SK-N-SH (cell line): ENCODE measurements at regions not wholly inside any gene's neighbourhood (a gene's known extent, or its start where the extent isn't known, plus 50 kb on each side); places are given as distances from the start of the nearest gene placed in this dataset.

Experiments used
- CTCF ChIP-seq: fragments of 200-600 bp; sonication (generic); IDR thresholded peaks from 2 replicates; pipeline ENCODE4 v1.6.1; 2017; ENCODE audit warnings: antibody characterized with exemption, mild to moderate bottlenecking, moderate library complexity
- FOXJ3 ChIP-seq: sonication (generic); formaldehyde crosslinking; IDR thresholded peaks from 2 replicates; pipeline ENCODE4 v1.5.1; 2020; ENCODE audit warnings: mild to moderate bottlenecking, missing genetic modification reagents
- GABPA ChIP-seq: IDR thresholded peaks from 2 replicates; pipeline ENCODE4 v1.4.0; 2012; ENCODE audit warnings: low read depth, mild to moderate bottlenecking
- MAX ChIP-seq: IDR thresholded peaks from 2 replicates; pipeline ENCODE4 v1.4.0; 2012; ENCODE audit warnings: low read depth
- MXI1 ChIP-seq: IDR thresholded peaks from 2 replicates; pipeline ENCODE4 v1.6.1; 2012; ENCODE audit warnings: mild to moderate bottlenecking, low read depth, low read length, improper control_type of control experiment
- RFX5 ChIP-seq: IDR thresholded peaks from 2 replicates; pipeline ENCODE4 v1.6.1; 2012; ENCODE audit warnings: mild to moderate bottlenecking, improper control_type of control experiment, low read length
- USF2 ChIP-seq: fragments of 150-350 bp; IDR thresholded peaks from 2 replicates; pipeline ENCODE4 v1.6.1; 2017; ENCODE audit warnings: antibody characterized with exemption, low read length, low read depth, borderline replicate concordance
- YY1 ChIP-seq: IDR thresholded peaks from 2 replicates; pipeline ENCODE4 v1.4.0; 2012; ENCODE audit warnings: low read depth, mild to moderate bottlenecking

GRCh38 chr12:38556647-38557046 is 240.1 kb downstream of the ALG10B start:
- no peak for TF ChIP-seq CTCF
- no peak for TF ChIP-seq RFX5
- no peak for TF ChIP-seq YY1
- TF ChIP-seq GABPA, result no peak
- TF ChIP-seq USF2, result no peak
- TF ChIP-seq FOXJ3 (CRISPR knock-in tag), result no peak
- no peak for TF ChIP-seq MXI1
- TF ChIP-seq MAX, result no peak
